CD1c-positive myeloid dendritic cell (primary cell): ENCODE measurements at regions not wholly inside any gene's neighbourhood (a gene's known extent, or its start where the extent isn't known, plus 50 kb on each side); places are given as distances from the start of the nearest gene placed in this dataset.
"Not testable (repeated sequence)": the region's sequence is repeated elsewhere in the genome, so short reads cannot be mapped to it uniquely, and the experiment has no call there.

Experiments
- DNase-seq: peaks from one replicate; pipeline ENCODE4 v3.0.0-alpha.2; 2016; ENCODE audit errors: extremely low spot score

GRCh38 chr4:29075366-29075765 lies 1644.8 kb upstream of the PCDH7 start:
- DNase-seq = no peak

- no peak for DNase-seq
Measured at GRCh38 chr4:29079260-29079659, 1640.9 kb upstream of the PCDH7 start.

GRCh38 chr4:29081234-29081955 lies 1638.8 kb upstream of the PCDH7 start:
- DNase-seq = no peak

- DNase-seq = no peak
Measured at GRCh38 chr4:29082684-29083083, 1637.5 kb upstream of the PCDH7 start.

- DNase-seq = no peak
Measured at GRCh38 chr4:29085748-29086147, 1634.4 kb upstream of the PCDH7 start.

GRCh38 chr4:29104694-29105093 lies 1615.5 kb upstream of the PCDH7 start:
- no peak for DNase-seq

GRCh38 chr4:29113960-29114359 lies 1606.2 kb upstream of the PCDH7 start:
- DNase-seq = no peak

GRCh38 chr4:29117231-29117722 lies 1602.9 kb upstream of the PCDH7 start:
- not testable (repeated sequence) for DNase-seq

- DNase-seq = no peak
Measured at GRCh38 chr4:29121586-29121985, 1598.6 kb upstream of the PCDH7 start.

- no peak for DNase-seq
Measured at GRCh38 chr4:29128810-29129209, 1591.4 kb upstream of the PCDH7 start.

GRCh38 chr4:29131304-29131703 lies 1588.9 kb upstream of the PCDH7 start:
- DNase-seq = no peak

GRCh38 chr4:29142708-29143107 lies 1577.5 kb upstream of the PCDH7 start:
- no peak for DNase-seq

- DNase-seq = no peak
Measured at GRCh38 chr4:29151584-29151983, 1568.6 kb upstream of the PCDH7 start.

- DNase-seq = no peak
Measured at GRCh38 chr4:29153642-29154041, 1566.5 kb upstream of the PCDH7 start.

- DNase-seq = no peak
Measured at GRCh38 chr4:29175291-29175690, 1544.9 kb upstream of the PCDH7 start.

- DNase-seq = no peak
Measured at GRCh38 chr4:29199025-29199424, 1521.1 kb upstream of the PCDH7 start.

- no peak for DNase-seq
Measured at GRCh38 chr4:29199485-29199884, 1520.7 kb upstream of the PCDH7 start.

GRCh38 chr4:29213020-29213419 lies 1507.1 kb upstream of the PCDH7 start:
- DNase-seq = no peak

GRCh38 chr4:29220761-29221160 lies 1499.4 kb upstream of the PCDH7 start:
- DNase-seq = no peak

- DNase-seq = no peak
Measured at GRCh38 chr4:29224911-29225310, 1495.3 kb upstream of the PCDH7 start.

GRCh38 chr4:29240641-29241040 lies 1479.5 kb upstream of the PCDH7 start:
- no peak for DNase-seq

- DNase-seq = no peak
Measured at GRCh38 chr4:29243054-29243453, 1477.1 kb upstream of the PCDH7 start.

GRCh38 chr4:29243851-29244250 lies 1476.3 kb upstream of the PCDH7 start:
- DNase-seq = no peak

GRCh38 chr4:29259556-29259955 lies 1460.6 kb upstream of the PCDH7 start:
- no peak for DNase-seq
